GM23338 (cell line): ENCODE measurements at regions not wholly inside any gene's neighbourhood (a gene's known extent, or its start where the extent isn't known, plus 50 kb on each side); places are given as distances from the start of the nearest gene placed in this dataset.

Experiments
- ATAC-seq: fragments of 200-7000 bp; cut with Tn5 transposase; 3 replicates; pipeline ENCODE4 v1.9.1; 2020
- DNase-seq: peaks from one replicate; pipeline ENCODE4 v3.0.0-alpha.2; 2015; ENCODE audit warnings: low spot score
- H2AFZ ChIP-seq: fragments of 200-600 bp; sonication (generic); 2 replicates; pipeline ENCODE4 v1.8.0; 2016; ENCODE audit warnings: antibody characterized with exemption, mild to moderate bottlenecking, moderate library complexity
- H3F3A ChIP-seq: fragments of 200-600 bp; sonication (generic); replicated peaks from 2 replicates; pipeline ENCODE4 v1.8.0; 2017; ENCODE audit warnings: antibody characterized with exemption, mixed run types, low read depth
- H3K27ac ChIP-seq: fragments of 200-600 bp; sonication (generic); 2 replicates; pipeline ENCODE4 v1.6.1; 2016; ENCODE audit warnings: low read depth
- H3K27me3 ChIP-seq: fragments of 200-600 bp; sonication (generic); 2 replicates; pipeline ENCODE4 v1.8.0; 2016; ENCODE audit warnings: mild to moderate bottlenecking, mixed run types, moderate library complexity; ENCODE audit not compliant: insufficient read depth
- H3K36me3 ChIP-seq: fragments of 200-600 bp; sonication (generic); 2 replicates; pipeline ENCODE4 v1.8.0; 2016; ENCODE audit warnings: mild to moderate bottlenecking; ENCODE audit not compliant: insufficient read depth
- H3K4me1 ChIP-seq: fragments of 200-600 bp; sonication (generic); 2 replicates; pipeline ENCODE4 v1.8.0; 2016; ENCODE audit warnings: mild to moderate bottlenecking, moderate library complexity; ENCODE audit not compliant: insufficient read depth
- H3K4me2 ChIP-seq: fragments of 200-600 bp; sonication (generic); 2 replicates; pipeline ENCODE4 v1.7.1; 2017; ENCODE audit warnings: mixed run types
- H3K4me3 ChIP-seq: fragments of 200-600 bp; sonication (generic); 2 replicates; pipeline ENCODE4 v1.6.1; 2016; ENCODE audit warnings: mixed run types
- H3K79me2 ChIP-seq: fragments of 200-600 bp; sonication (generic); replicated peaks from 2 replicates; pipeline ENCODE4 v1.8.0; 2017; ENCODE audit warnings: mild to moderate bottlenecking; ENCODE audit not compliant: insufficient read depth
- H3K9me2 ChIP-seq: fragments of 200-600 bp; sonication (generic); 2 replicates; pipeline ENCODE4 v1.8.0; 2017; ENCODE audit not compliant: insufficient read depth
- H4K20me1 ChIP-seq: fragments of 200-600 bp; sonication (generic); replicated peaks from 2 replicates; pipeline ENCODE4 v1.8.0; 2017; ENCODE audit warnings: mild to moderate bottlenecking; ENCODE audit not compliant: insufficient read depth
- H3K27ac Mint-ChIP-seq: 2 replicates; pipeline ENCODE4 v1.8.0; 2020; ENCODE audit warnings: inconsistent platforms, mild to moderate bottlenecking, moderate library complexity, mixed read lengths
- H3K27me3 Mint-ChIP-seq: 3 replicates; pipeline ENCODE4 v1.8.0; 2022; ENCODE audit warnings: low read depth, mild to moderate bottlenecking, moderate library complexity, mixed read lengths, inconsistent platforms; ENCODE audit not compliant: insufficient read depth, poor library complexity
- H3K36me3 Mint-ChIP-seq: 3 replicates; pipeline ENCODE4 v1.8.0; 2021; ENCODE audit warnings: low read depth, mild to moderate bottlenecking, inconsistent platforms, moderate library complexity, mixed read lengths
- H3K4me1 Mint-ChIP-seq: 3 replicates; pipeline ENCODE4 v1.8.0; 2020; ENCODE audit warnings: mild to moderate bottlenecking, inconsistent platforms, mixed read lengths
- H3K4me3 Mint-ChIP-seq: 3 replicates; pipeline ENCODE4 v1.8.0; 2021; ENCODE audit warnings: moderate library complexity, mild to moderate bottlenecking, inconsistent platforms, mixed read lengths
- H3K9me3 Mint-ChIP-seq: 3 replicates; pipeline ENCODE4 v1.8.0; 2020; ENCODE audit warnings: moderate library complexity, mild to moderate bottlenecking, inconsistent platforms, mixed read lengths
- CREB1 ChIP-seq: fragments of 250-450 bp; sonication (Bioruptor Pico); IDR thresholded peaks from 2 replicates; pipeline ENCODE4 v1.5.0; 2020; ENCODE audit warnings: low read depth, mild to moderate bottlenecking, moderate library complexity
- CTCF ChIP-seq, 2 experiments: fragments of 200-600 bp in 1 of 2; sonication (generic) in 1 of 2; conservative IDR thresholded peaks; 2 replicates each; pipeline versions ENCODE4 v1.5.1 to v1.6.1; 2016 to 2017; ENCODE audit warnings: antibody characterized with exemption in 2 of 2, low read depth in 2 of 2, mild to moderate bottlenecking in 2 of 2, moderate library complexity in 1 of 2
- EZH2 ChIP-seq: fragments of 200-600 bp; sonication (generic); IDR thresholded peaks from one replicate; pipeline ENCODE4 v1.8.0; 2017; ENCODE audit warnings: antibody characterized with exemption, mild to moderate bottlenecking, low read depth; ENCODE audit not compliant: unreplicated experiment
- EZH2phosphoT487 ChIP-seq: fragments of 200-600 bp; sonication (generic); IDR thresholded peaks from one replicate; pipeline ENCODE4 v1.8.1; 2018; ENCODE audit warnings: antibody characterized with exemption; ENCODE audit not compliant: unreplicated experiment
- JUNB ChIP-seq: IDR thresholded peaks from one replicate; pipeline ENCODE4 v1.6.1; 2016; ENCODE audit warnings: antibody characterized with exemption; ENCODE audit not compliant: unreplicated experiment
- NANOG ChIP-seq: IDR thresholded peaks from 2 replicates; pipeline ENCODE4 v1.6.1; 2016; ENCODE audit warnings: antibody characterized with exemption, borderline replicate concordance
- REST ChIP-seq: IDR thresholded peaks from one replicate; pipeline ENCODE4 v1.6.1; 2018; ENCODE audit warnings: antibody characterized with exemption; ENCODE audit not compliant: unreplicated experiment
- STAT1 ChIP-seq: IDR thresholded peaks from one replicate; pipeline ENCODE4 v1.6.1; 2016; ENCODE audit warnings: antibody characterized with exemption; ENCODE audit not compliant: unreplicated experiment
- ZNF114 ChIP-seq: fragments of 250-450 bp; sonication (Bioruptor Pico); IDR thresholded peaks from 2 replicates; pipeline ENCODE4 v1.5.0; 2020; ENCODE audit warnings: mild to moderate bottlenecking, moderate library complexity
- ZNF331 ChIP-seq: fragments of 250-450 bp; sonication (Bioruptor Pico); IDR thresholded peaks from 2 replicates; pipeline ENCODE4 v1.5.0; 2020; ENCODE audit warnings: low read depth, mild to moderate bottlenecking, moderate library complexity
- ZNF462 ChIP-seq: fragments of 250-450 bp; sonication (Bioruptor Pico); IDR thresholded peaks from 2 replicates; pipeline ENCODE4 v1.5.0; 2020; ENCODE audit warnings: mild to moderate bottlenecking, moderate library complexity

GRCh38 chrX:39757971-39758370 is 339.8 kb downstream of the BCOR start:
- no peak overlapping the region for H2AFZ ChIP-seq
- no peak for DNase-seq

More at GRCh38 chrX:39757971-39758370, 339.8 kb downstream of the BCOR start:
- H3K4me3 Mint-ChIP-seq, result no peak overlapping the region
- H3K36me3 Mint-ChIP-seq, result no peaks in the 10 kb centered on the region
- no peak for ATAC-seq
- Histone ChIP-seq H3K79me2 (no peaks in the 10 kb centered on the region), H3K36me3 (no peaks in the 10 kb centered on the region), H3K4me2 (no peak overlapping the region), H3K27me3 (no peaks in the 10 kb centered on the region), H3K4me1 (no peaks in the 10 kb centered on the region), H3F3A (no peaks in the 10 kb centered on the region), H3K4me3 (no peak overlapping the region), H4K20me1 (no peaks in the 10 kb centered on the region), H3K9me2 (no peaks in the 10 kb centered on the region), H3K27ac (no peak overlapping the region)
- H3K27ac Mint-ChIP-seq, result no peak overlapping the region
- TF ChIP-seq EZH2 (no peak), CREB1 (CRISPR knock-in tag) (no peak), NANOG (no peak), JUNB (no peak), CTCF (conservative IDR thresholded peaks at IDR 0.05; ENCODE audit: low read depth in 2 of 2) (no peak), ZNF331 (no peak), STAT1 (no peak), REST (no peak), EZH2phosphoT487 (no peak), ZNF114 (CRISPR knock-in tag) (no peak), ZNF462 (CRISPR knock-in tag) (no peak)
- H3K9me3 Mint-ChIP-seq, result no peaks in the 10 kb centered on the region
- peaks cover 11% of the 10 kb centered on the region for H3K4me1 Mint-ChIP-seq
- peaks cover 3% of the 10 kb centered on the region for H3K27me3 Mint-ChIP-seq
